Activated CD4-positive, alpha-beta T cell treated with anti-CD3 and anti-CD28 coated beads, Interleukin-2, Interleukin-6, amounts not matched to agents 100 ng/mL and 50 ng/mL, durations not matched to agents 16 hours and 8 hours (primary cell): ENCODE measurements at regions not wholly inside any gene's neighbourhood (a gene's known extent, or its start where the extent isn't known, plus 50 kb on each side); places are given as distances from the start of the nearest gene placed in this dataset.

Source experiments
- DNase-seq: peaks from one replicate; pipeline ENCODE4 v3.0.0-alpha.2; 2020

GRCh38 chr5:96014395-96014794 is 52.7 kb upstream of the ELL2 start:
- DNase-seq: no peak

- DNase-seq: no peak
Observed at GRCh38 chr5:96013254-96013653, 51.6 kb upstream of the ELL2 start.

GRCh38 chr5:96012399-96012798 is 50.7 kb upstream of the ELL2 start:
- no peak for DNase-seq
